Tibial nerve (tissue), 3 donors: ENCODE measurements at regions not wholly inside any gene's neighbourhood (a gene's known extent, or its start where the extent isn't known, plus 50 kb on each side); places are given as distances from the start of the nearest gene placed in this dataset.

Experiments used
- POLR2A ChIP-seq, 2 donors: fragments of 450-650 bp; IDR thresholded peaks; one replicate each; pipeline ENCODE4 v1.6.1; 2017; ENCODE audit warnings: antibody characterized with exemption in 2 of 2, mild to moderate bottlenecking in 2 of 2, moderate library complexity in 2 of 2
- TF ChIP-seq, protein P1 (sequence below), 5 experiments: fragments of 200-600 bp in 3 of 5; fragments of 450-650 bp in 2 of 5; sonication (generic) in 3 of 5; IDR thresholded peaks; one replicate each; pipeline ENCODE4 v1.5.1; 2016 to 2019; ENCODE audit warnings: antibody characterized with exemption in 5 of 5, mild to moderate bottlenecking in 3 of 5, moderate library complexity in 2 of 5

- no peak for TF ChIP-seq POLR2A (IDR thresholded peaks at IDR 0.05)
- TF ChIP-seq, protein P1, sequence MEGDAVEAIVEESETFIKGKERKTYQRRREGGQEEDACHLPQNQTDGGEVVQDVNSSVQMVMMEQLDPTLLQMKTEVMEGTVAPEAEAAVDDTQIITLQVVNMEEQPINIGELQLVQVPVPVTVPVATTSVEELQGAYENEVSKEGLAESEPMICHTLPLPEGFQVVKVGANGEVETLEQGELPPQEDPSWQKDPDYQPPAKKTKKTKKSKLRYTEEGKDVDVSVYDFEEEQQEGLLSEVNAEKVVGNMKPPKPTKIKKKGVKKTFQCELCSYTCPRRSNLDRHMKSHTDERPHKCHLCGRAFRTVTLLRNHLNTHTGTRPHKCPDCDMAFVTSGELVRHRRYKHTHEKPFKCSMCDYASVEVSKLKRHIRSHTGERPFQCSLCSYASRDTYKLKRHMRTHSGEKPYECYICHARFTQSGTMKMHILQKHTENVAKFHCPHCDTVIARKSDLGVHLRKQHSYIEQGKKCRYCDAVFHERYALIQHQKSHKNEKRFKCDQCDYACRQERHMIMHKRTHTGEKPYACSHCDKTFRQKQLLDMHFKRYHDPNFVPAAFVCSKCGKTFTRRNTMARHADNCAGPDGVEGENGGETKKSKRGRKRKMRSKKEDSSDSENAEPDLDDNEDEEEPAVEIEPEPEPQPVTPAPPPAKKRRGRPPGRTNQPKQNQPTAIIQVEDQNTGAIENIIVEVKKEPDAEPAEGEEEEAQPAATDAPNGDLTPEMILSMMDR (IDR thresholded peaks at IDR 0.05), result no peak
These were observed 55.4 kb upstream of the FAM3C start for GRCh38 chr7:121451367-121452094.
